Islet precursor cell (in vitro differentiated cells): ENCODE measurements at regions not wholly inside any gene's neighbourhood (a gene's known extent, or its start where the extent isn't known, plus 50 kb on each side); places are given as distances from the start of the nearest gene placed in this dataset.

ENCODE experiments used
- DNase-seq: peaks from one replicate; pipeline ENCODE4 v3.0.0-alpha.2; 2018

- no peak for DNase-seq
Measured at GRCh38 chr12:84740602-84741001, 172.0 kb downstream of the SLC6A15 start.

GRCh38 chr12:84738481-84738972 lies 174.1 kb downstream of the SLC6A15 start:
- DNase-seq, result peak; percentile 72

GRCh38 chr12:84732828-84733340 lies 179.7 kb downstream of the SLC6A15 start:
- no peak for DNase-seq

GRCh38 chr12:84730561-84731162 lies 181.9 kb downstream of the SLC6A15 start:
- DNase-seq, result peak; percentile 80

GRCh38 chr12:84727961-84728360 lies 184.6 kb downstream of the SLC6A15 start:
- peak; percentile 79 for DNase-seq

GRCh38 chr12:84726780-84727179 lies 185.8 kb downstream of the SLC6A15 start:
- DNase-seq, result no peak

- no peak for DNase-seq
Measured at GRCh38 chr12:84723988-84724387, 188.6 kb downstream of the SLC6A15 start.

- DNase-seq, result no peak
Measured at GRCh38 chr12:84719997-84720396, 192.6 kb downstream of the SLC6A15 start.

GRCh38 chr12:84718906-84719305 lies 193.7 kb downstream of the SLC6A15 start:
- DNase-seq, result no peak

GRCh38 chr12:84712747-84713146 lies 199.9 kb downstream of the SLC6A15 start:
- no peak for DNase-seq

- no peak for DNase-seq
Measured at GRCh38 chr12:84706374-84706773, 206.2 kb downstream of the SLC6A15 start.

GRCh38 chr12:84704856-84705255 lies 207.7 kb downstream of the SLC6A15 start:
- no peak for DNase-seq

GRCh38 chr12:84702001-84702400 lies 210.6 kb downstream of the SLC6A15 start:
- no peak for DNase-seq

- DNase-seq, result no peak
Measured at GRCh38 chr12:84701041-84701440, 211.6 kb downstream of the SLC6A15 start.

- no peak for DNase-seq
Measured at GRCh38 chr12:84698576-84699333, 213.8 kb downstream of the SLC6A15 start.

- no peak for DNase-seq
Measured at GRCh38 chr12:84696908-84697540, 215.6 kb downstream of the SLC6A15 start.

GRCh38 chr12:84696281-84696680 lies 216.3 kb downstream of the SLC6A15 start:
- DNase-seq, result no peak

- DNase-seq, result no peak
Measured at GRCh38 chr12:84694116-84694515, 218.5 kb downstream of the SLC6A15 start.

GRCh38 chr12:84692071-84692470 lies 220.5 kb downstream of the SLC6A15 start:
- no peak for DNase-seq

- DNase-seq, result no peak
Measured at GRCh38 chr12:84691266-84691665, 221.3 kb downstream of the SLC6A15 start.

- no peak for DNase-seq
Measured at GRCh38 chr12:84689638-84690037, 223.0 kb downstream of the SLC6A15 start.

GRCh38 chr12:84685379-84685778 lies 227.2 kb downstream of the SLC6A15 start:
- no peak for DNase-seq

GRCh38 chr12:84676787-84677186 lies 235.8 kb downstream of the SLC6A15 start:
- no peak for DNase-seq

GRCh38 chr12:84661786-84662185 lies 250.8 kb downstream of the SLC6A15 start:
- no peak for DNase-seq
